Inflammatory macrophage treated with lipopolysaccharide for 1 hour (primary cell): ENCODE measurements at regions not wholly inside any gene's neighbourhood (a gene's known extent, or its start where the extent isn't known, plus 50 kb on each side); places are given as distances from the start of the nearest gene placed in this dataset.
A peak's percentile ranks its signal among the peaks of the same experiment; 100 is the strongest.

Experiments
- DNase-seq, 2 donors: peaks; one replicate each; pipeline ENCODE4 v3.0.0-alpha.2; 2020 to 2022

GRCh38 chr2:8134985-8135682 lies 546.7 kb upstream of the ID2 start:
- peak; percentile 54 to 56 for DNase-seq

GRCh38 chr2:8137801-8138200 lies 544.1 kb upstream of the ID2 start:
- peak in 1 of 2 donors; percentile 46 for DNase-seq

DNA sequence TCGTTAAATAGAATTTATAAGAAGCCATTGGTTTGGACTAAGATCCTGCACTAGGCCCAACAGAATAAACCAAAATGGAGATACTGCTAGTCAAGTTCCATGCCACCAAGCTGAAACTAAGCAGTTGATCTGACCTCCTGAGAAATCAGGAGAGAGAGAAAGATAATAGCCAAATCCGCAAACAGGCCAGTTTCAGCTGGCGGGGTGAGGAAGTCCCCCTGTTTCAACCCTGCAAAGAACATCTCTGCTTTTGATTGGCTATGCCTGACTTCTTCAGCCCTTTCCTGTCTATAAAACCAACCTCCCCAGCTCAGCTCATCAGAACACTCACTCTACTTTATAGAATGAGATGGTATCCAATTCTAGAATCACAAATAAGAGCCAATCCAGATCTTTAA lies 543.3 kb upstream of the ID2 start:
- no peak for DNase-seq

DNA sequence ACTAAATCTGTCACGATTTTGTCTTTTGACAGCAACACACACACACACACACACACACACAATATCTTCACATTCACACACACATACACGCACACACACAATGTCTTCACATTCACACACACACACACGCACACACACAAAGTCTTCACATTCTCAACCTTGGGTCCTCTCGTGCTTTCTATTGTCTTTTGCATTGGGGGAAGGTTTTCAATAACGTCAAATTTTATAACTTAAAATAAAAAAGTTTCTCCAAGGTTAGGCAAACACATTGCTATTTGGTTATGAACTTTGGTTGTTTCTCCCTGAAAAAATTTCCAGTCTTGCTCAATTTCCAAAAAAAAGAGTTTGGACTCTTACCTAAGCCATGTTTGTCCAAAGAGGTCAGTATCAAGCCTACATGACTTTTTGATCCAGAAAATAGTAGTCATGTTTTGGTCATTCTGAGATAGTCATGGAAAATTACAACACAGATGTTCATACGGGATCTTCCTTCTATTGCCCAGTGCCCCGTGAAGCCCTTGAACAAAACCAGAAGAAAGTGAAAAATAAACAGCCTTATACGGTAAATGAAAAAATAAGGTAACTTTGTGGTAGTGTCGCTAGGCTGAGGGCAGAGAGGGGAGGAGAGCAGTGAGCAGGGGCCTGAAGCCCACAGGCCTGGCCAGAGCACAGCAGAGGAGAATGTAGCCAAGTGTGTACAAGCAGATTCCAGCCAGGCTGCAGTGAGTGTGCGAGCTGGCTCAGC lies 542.8 kb upstream of the ID2 start:
- peak; percentile 89 to 91 for DNase-seq

DNA sequence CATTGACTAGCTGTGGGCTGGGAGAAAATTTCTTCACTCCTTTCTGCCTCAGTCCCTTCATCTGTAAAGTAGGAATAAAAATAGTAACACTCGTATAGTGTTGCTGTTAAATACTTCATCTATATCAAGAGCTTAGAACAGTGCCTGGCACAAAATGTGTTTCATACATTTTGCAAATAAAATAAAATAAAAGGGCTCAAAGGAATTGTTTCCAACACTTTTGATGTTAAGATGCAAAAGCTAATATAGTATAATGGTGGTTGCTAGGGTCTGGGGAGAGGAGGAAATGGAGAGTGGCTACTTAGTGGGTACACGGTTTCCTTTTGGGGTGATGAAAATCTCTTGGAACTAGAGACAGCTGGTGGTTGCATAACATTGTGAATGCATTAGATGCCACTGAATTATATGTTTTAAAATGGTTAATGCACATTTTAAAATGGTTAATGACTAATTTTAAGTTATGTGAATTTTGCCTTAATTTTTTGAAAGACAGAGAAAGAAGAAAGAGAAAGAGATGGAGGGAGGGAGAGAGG lies 542.1 kb upstream of the ID2 start:
- no peak for DNase-seq

GRCh38 chr2:8141079-8141707 lies 540.7 kb upstream of the ID2 start:
- DNase-seq = no peak

GRCh38 chr2:8141780-8142179 lies 540.1 kb upstream of the ID2 start:
- no peak for DNase-seq

GRCh38 chr2:8142461-8142860 lies 539.4 kb upstream of the ID2 start:
- no peak for DNase-seq

DNA sequence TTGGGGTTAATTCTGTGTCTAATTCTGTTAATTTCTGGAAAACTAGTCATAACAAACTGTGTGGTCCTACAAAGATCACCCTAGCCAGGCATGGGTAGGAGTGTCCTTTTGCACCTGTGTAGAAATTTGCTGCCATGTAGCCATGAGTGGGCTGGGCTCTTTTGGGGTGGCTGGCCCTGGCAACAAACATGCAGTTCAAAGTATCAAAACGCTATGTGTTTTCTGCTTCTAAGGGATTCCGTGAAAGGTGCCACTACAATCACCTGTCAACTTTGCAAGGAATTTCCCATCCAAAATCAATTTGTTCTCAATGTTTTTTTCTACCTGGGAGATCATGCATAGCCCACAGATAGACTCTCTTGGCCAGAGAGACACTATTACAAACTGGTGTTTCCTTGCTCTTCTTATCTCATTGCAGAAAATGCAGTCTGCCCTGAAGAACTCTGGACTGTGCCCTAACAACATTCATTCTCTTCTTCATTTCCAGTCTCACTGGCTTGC lies 537.7 kb upstream of the ID2 start:
- DNase-seq = no peak

DNA sequence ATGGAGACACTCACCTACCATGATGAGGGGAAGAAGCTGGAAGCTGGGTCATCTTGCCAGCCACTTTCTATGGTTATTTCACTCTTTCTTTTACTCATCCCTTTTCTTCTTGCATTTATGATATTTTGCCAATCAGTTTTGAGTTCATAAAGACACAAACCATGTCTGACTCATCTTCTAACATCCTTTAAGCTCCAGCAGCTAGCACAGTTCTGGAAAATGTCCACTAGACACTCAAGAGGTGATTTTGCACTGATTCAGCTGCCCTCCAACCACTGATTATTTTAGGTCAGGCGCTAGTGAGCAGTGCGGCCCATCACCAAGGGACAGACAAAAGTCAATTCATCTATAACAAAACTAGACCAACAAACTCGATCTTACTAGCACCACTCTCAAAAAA lies 537.1 kb upstream of the ID2 start:
- no peak for DNase-seq

DNA sequence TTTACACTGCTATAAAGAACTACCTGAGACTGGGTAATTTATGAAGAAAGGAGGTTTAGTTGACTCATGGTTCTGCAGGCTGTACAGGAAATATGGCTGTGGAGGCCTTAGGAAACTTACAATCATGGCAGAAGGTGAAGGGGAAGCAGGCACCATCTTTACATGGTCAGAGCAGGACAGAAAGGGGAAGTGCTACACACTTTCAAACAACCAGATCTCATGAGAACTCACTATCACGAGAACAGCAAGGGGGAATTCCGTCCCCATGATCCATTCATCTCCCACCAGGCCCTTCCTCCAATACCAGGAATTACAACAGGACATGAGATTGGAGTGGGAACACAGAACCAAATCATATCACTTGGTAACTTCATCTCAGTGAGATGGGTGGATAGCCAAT lies 536.5 kb upstream of the ID2 start:
- DNase-seq = peak; percentile 58 to 81

GRCh38 chr2:8146132-8147005 lies 535.5 kb upstream of the ID2 start:
- no peak for DNase-seq

GRCh38 chr2:8148260-8149006 lies 533.4 kb upstream of the ID2 start:
- no peak for DNase-seq

GRCh38 chr2:8149007-8149405 lies 532.9 kb upstream of the ID2 start:
- DNase-seq = no peak

DNA sequence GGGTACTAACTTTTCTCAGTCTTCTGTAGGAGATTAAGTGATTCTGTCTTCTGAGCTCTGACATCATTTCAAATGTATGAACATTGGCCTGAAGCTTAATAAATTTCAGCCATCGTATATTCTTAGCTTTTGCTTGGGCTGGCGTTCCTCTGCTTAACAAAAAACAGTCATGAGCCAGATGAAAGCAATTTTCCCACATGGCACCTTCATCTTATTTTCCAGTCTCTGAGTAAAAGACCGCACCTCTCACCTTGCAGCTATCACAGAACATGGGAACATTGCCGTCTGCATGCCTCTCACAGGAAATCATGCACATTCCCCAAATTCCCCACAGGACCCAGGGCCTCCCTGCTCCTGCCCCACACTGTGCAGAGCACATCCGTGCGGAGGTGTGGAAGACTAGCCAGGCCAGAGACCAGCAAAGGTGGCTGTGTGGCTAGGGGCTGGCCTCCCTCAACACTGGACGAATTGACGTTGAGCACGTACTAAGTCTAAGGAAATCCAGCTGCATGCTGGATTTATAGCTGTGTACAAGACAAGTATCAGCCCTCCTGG lies 531.8 kb upstream of the ID2 start:
- DNase-seq = no peak

DNA sequence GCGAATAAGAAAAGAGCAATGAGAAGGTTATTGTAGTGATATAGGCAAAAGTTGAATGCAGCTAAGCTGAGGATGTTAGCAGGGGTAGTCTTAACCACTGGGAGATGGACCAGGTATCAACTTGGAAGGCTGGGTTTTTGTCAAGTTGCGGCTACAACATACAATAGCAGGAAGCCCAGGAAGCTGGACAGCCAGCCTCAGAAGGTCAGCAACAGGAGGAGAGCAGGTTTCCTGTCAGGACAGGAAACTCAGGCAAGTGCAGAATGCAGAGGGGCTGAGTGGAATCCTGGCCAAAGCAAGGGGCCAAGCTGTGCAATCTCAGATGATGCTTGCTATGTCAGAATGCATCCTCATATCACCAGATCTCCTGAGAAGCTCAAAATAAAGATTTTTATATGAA lies 530.0 kb upstream of the ID2 start:
- no peak for DNase-seq

- no peak for DNase-seq
Observed at GRCh38 chr2:8152392-8153257, 529.2 kb upstream of the ID2 start.

DNA sequence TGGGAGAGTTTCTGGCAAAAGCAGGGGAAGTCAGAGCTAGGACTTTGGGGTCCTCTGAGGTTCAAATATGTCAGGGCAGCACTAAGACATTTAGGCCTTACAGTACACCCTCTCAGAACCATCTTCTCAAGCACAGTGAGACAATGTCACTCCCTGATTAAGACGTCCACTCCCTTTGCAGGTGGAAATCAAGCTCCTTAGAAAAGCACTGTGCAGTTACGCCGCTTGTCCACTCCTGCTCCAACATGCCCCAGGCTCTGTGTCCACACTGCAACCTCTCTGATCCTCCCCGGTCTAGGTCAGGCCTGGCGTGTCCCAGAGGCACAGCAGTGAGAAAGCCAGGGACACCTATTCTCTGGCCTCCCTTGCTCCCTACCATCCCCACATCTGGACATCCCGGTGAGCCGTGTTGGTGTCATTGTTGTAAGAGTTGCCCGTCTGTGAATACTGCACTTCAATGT lies 528.6 kb upstream of the ID2 start:
- no peak for DNase-seq

GRCh38 chr2:8154270-8154669 lies 527.6 kb upstream of the ID2 start:
- no peak for DNase-seq

DNA sequence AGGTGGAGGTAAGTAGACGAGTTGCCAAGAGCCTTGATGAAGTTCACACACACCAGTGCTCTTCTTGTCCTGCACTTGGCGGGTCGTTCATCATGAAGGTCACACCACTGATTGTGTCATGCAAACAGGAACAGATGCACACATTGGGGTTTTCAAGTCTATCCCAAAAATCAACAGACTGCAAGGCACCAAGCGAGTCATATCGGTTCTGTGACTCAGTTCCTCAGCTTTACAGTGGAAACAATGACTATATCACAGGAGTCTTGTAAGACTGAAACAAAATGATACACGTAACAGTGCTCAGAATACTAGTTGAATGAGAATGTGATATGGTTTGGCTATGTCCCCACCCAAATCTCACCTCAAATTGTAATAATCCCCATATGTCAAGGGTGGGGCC lies 526.9 kb upstream of the ID2 start:
- no peak for DNase-seq
